ENCODE measurements at regions not wholly inside any gene's neighbourhood (a gene's known extent, or its start where the extent isn't known, plus 50 kb on each side); places are given as distances from the start of the nearest gene placed in this dataset.
"Not testable (repeated sequence)": the region's sequence is repeated elsewhere in the genome, so short reads cannot be mapped to it uniquely, and the experiment has no call there.

DNA sequence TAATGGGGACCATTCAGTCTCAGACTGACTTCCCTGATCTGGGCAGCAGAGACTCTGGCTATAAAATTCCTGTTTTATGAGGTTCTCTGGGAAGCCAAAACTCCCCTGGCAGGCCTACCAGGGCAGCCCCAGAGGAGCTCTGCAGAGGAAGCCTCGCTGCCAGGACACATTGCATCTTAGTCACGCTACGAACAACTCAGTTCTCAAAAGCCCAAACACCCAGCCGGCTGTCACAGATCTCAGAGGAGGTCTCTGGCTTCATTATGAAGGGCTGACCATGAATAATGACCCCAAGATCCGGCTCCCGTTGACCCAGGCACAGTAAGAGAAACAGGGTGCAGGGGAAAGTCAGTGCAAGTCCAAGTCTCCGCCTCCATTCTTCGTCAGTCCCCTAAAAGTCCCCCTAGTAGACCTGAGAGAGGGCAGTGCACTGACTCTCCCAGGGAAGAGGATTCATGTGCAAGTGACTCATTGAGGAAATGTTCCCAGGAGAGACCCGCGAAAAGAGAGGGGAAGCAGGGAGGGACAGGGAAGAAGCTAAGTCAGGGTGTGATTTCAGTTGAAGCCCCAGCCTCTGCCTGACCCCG, 212.3 kb downstream of the CYP26B1 start:
- no peak for DNase-seq

DNA sequence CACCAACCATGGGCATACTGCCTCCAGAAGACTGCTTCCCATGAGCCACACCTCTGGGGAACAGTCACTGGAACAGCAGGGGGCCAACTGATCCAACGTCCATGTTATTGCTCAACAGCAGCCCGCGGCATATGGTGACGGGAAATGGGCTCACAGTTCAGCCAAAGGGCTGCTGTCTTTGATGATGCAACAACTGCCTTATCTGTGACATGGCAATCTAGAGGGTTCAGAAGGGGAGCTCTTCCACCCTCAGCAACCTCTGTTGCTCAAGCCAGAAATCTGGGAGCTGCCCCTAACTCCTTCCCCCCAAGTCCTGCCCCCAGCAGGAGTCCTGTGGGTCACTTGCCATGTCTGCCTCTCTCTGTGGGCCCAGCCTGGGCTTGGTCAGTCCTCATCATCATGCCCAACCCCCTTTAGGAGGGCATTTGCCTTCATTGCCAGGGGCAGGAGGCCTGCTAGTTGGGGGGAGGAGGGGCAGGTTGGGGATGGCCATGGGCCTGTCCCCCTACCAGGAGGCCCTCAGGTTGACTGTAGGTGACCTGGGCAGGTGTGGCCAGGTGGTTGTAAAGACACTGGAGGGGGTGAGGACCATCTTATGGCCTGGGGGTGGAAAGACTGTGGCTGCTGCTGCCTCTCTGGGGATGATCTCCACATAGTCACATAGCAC, 212.9 kb downstream of the CYP26B1 start:
- no peak for DNase-seq

DNA sequence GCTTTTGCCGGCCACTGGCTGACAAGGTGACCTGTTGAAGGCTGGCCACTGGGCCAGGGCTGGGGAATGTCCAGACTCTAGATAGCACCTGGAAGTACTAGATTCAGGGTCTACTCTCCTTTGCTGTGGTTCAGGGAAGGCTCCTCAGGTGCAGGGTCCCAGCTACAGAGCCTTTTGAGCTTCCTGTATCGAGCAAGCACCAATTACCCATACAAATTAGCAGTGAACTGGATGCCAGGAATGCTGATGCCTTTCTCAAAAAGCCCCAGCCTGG, 213.4 kb downstream of the CYP26B1 start:
- DNase-seq = no peak

DNA sequence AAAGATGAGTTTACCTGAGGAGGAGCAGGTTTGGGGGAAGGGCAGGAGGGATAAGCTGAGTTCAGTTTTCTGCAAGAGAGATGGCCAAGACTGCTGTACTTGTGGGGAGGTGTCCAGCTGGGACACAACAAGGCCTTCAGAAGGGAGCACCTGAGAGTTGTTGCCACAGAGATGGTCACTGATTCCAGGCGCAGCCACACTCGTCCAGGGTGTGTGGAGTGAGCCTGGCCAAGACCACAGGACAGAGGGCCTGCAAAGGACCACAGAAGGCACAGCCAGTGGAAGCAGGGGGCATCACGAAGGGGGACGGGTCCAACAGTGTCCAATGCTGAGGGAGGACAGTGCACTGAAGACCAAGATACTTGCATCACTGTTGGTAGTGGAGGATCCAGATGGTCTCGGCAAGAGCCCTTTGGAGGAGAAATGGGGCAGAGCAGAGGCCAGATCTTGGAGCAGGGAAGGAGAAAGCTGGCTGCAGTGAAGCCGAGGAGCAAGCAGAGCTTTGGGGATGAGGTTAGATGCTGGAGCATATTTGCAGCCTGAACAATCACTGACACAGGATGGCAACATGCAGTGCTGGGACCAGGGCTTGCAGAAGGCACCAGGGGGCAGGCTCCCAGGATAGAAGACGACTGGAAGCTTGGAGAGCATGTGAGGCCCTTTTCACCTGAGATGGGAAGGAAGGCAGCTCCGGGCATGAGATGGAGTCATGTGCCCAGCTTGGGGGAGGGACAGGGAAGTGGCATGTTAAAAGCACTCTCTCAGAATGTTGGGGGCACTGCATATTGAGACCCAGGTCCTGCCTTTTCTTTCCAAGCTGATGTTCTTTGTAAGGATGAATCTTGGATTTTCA, 214.0 kb downstream of the CYP26B1 start:
- no peak for DNase-seq

- DNase-seq = no peak
Observed at GRCh38 chr2:71932780-71933466, 214.7 kb downstream of the CYP26B1 start.

DNA sequence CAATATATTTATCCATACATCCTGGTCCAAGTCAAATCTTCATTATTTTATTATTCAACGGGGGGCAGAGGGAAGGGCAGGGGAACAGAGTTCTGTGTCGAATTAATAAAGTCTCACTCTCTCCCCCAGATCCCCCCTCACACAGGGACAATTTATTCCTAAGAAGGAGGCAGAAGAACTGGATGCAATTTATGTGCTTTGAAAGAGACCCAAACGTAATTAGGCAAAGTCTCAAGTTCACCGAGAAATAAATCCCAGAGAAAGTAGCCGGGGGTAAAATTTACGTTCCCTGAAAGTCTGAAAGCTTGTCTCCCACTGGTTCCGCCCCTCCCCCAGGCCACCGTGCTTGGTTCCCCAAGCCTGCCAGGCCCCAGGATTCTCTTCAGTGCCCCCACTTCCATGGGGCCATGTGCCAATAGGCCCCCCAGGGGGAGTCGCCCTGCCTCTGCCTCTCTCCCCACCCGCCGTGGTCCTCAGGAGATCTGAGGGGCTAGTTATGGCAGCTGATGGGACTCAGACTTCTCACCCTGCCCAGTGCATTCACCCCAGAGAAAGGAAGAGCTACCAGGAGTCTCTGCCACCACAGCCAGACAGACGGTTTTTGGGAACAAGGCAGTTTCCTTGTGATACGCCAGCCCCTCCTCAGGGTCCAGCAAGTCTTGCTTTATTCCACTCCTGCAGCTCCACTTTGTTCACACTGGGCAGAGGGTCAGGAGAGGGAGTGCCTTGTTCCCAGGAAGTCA, 215.5 kb downstream of the CYP26B1 start:
- no peak for DNase-seq

- DNase-seq = no peak
Observed at GRCh38 chr2:71930049-71930681, 217.5 kb downstream of the CYP26B1 start.

- DNase-seq = no peak
Observed at GRCh38 chr2:71929482-71929772, 218.2 kb downstream of the CYP26B1 start.

DNA sequence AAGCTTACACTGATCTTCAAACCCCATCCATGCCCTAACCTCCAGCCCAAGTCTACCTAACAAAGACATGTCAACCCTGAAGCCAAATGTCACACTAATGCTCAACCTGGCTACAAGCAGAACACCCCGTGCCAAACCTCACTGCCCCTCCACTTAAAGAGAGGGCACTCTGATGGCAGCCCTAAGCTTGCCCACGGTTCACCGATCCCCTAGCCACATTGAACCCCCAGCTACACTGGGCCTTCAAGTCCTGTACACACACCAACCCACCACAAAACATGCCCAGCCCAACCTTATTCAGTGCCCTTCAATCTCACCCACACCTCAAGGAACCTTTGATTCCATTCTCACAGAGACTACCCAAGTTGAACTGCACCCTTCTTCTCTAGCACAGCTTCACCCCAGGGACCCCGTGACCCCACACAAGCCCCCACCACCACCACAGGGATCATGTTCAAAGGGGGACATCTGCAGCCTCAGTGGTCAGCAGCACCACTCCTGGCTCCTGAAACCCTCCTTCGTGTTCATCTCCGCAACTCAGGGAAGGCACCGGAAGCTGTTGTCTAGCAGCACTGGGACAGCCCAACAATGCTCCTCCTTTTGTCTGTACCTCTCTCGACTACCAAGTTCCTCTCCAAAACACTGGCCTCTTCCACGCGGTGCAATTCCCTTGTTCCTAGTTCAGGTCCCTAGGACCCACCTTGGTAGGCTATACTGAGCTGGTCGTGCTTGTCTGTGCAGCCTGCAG, 218.8 kb downstream of the CYP26B1 start:
- no peak for DNase-seq

DNA sequence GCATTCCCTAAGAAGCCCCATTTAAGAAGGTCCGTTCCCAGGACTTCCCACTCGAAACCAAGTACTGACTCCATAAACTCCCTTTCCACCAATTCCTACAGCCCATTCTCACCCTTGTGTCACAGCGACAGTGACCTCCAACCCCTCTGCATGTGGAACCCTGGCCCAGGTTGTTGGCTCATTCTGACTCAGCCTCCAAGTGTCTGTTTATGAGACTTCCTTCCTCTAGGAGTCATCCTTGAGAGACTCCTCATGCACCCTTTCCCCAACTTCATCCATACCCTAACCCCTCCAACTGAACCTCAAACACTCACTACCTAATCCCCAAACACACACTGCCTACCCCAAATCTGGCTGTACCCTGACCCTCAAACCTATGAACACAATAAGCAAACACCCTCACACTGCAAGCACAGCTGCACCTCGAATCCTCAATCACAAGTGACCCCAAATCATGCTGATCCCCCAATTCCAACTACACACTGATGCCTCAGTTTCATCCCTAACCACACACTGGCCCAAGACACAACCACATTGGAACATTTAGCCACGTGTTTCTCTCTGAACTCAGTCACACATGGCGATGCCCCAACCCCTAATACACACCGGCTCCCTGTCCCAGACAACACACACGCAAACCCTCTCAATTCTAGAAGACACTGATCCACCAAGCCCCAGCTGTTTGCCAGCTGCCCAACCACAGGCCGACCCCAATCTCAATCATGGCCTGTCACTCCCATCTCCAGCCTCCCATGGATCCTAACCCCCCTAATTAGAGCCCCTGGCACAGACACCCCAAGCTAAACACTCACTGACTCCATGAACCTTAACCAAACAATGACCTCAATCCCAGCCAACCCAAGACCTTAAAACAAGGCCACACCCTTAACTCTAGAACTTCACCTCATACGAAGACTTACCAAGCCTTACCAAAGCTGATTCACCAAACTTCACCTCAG, 219.6 kb downstream of the CYP26B1 start:
- DNase-seq = no peak

GRCh38 chr2:71926876-71927756, 220.5 kb downstream of the CYP26B1 start:
- DNase-seq = no peak

- DNase-seq = no peak
Observed at GRCh38 chr2:71926089-71926447, 221.6 kb downstream of the CYP26B1 start.

GRCh38 chr2:71925268-71926088, 222.2 kb downstream of the CYP26B1 start:
- no peak for DNase-seq

DNA sequence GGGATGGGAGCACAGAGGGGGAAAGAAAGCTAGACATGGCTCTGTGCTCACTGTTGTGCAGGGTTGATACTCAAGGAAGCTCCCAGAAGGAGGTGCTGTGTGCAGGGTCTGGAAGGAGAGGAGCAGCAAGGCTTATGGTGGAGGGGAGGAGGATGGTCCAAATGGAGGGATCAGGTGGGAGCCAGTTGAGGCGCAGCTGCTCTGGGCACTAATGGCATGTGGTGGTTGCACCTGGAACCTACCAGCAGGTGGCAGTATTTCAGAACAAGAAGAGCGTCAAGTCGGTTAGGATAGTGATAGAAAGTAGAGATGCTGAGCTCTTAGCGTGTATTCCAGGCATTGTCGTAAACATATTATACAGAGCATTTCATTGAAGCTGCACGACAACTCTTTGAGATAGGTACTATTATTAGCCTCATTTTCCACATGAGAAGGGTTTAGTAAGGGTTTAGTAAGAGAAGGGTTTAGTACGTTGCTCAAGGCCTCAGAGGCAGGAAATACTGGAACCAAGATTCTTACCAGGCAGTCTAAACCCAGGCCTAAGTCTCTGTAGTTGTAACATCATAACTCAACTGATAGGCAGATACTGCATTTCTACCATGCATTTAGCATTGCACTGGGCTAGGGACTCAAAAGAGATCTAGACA, 223.7 kb downstream of the CYP26B1 start:
- DNase-seq = peak; percentile 74

GRCh38 chr2:71923143-71923525, 224.5 kb downstream of the CYP26B1 start:
- no peak for DNase-seq

DNA sequence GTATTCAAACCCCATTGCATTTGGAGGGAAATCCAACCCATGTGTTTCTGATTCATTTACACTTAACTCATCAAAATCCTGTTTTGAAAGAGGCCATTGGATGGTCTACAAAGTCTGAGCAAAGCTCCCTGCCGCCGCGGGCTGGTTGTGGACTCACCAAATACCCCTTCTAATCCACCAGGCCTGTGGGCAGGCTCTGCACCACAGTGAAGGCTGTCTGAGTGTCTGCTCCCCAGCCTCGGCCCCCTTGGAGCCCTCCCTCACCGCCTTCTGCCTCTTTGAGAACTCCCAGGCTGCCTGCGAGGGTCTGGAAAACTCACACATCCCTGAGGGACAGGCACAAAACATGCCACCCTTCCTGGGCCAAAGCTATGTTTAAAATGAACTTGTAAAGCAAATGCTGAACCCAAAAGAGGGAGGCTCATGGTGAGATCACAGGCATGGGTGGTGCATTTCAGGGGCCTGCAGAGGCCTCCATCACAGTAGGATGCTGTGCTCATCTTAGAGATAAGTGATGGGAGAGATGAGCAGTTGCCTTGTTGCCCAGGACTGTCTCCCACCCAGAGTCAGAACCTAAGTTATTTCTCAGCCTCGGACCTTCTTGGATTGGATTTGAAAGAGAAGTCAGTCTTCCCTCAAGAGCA, 225.0 kb downstream of the CYP26B1 start:
- DNase-seq = no peak

DNA sequence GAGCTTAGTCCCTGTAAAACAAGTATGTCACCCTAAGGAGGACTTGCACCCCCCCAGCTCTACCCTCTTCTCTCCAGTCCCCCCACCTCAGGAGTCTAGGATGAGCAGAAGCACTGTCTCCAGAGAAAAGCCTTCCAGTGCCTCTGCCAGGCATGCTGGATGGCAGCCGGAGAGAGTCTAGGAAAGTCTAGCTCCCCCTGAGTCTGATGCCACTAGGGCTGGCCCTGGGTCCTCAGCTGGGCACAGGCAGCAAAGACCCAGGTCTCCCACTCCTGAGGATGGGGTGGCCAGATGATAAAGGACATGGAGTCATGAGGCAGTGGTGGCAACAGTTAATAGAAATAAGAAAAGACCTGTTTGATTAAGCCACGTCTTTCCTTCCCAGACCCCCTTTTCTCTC, 225.6 kb downstream of the CYP26B1 start:
- no peak for DNase-seq

GRCh38 chr2:71920819-71921218, 226.8 kb downstream of the CYP26B1 start:
- not testable (repeated sequence) for DNase-seq

Measured in RPMI8226 (cell line).